M059J (cell line): ENCODE measurements at regions not wholly inside any gene's neighbourhood (a gene's known extent, or its start where the extent isn't known, plus 50 kb on each side); places are given as distances from the start of the nearest gene placed in this dataset.

Experiments
- DNase-seq: peaks from one replicate; pipeline ENCODE4 v3.0.0-alpha.2; 2012; ENCODE audit warnings: low read depth

DNA sequence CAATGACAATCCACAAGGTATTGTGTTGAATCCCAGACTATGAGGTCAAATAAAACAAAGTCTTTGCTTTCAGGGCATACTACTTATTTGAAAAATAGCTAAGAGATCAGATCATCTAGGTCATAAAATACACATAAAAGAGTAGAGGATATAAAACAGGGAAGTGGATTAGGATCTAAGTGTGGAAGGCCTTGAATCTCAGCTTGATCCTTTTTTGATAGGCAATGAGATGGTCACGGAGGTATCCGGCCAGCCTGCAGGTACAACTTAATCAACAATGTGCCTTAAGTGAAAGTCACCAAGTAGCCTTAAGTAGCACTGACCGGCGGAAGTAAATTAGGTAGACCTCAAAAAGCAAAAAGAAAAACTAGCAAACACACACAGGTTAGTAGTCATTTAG is 901.7 kb downstream of the KCNJ2 start:
- peak; percentile 4 for DNase-seq

- DNase-seq, result peak; percentile 99
Measured at GRCh38 chr17:71071837-71072236, 902.5 kb downstream of the KCNJ2 start.

GRCh38 chr17:71080937-71081336 is 911.6 kb downstream of the KCNJ2 start:
- no peak for DNase-seq

GRCh38 chr17:71081666-71082065 is 912.3 kb downstream of the KCNJ2 start:
- no peak for DNase-seq

DNA sequence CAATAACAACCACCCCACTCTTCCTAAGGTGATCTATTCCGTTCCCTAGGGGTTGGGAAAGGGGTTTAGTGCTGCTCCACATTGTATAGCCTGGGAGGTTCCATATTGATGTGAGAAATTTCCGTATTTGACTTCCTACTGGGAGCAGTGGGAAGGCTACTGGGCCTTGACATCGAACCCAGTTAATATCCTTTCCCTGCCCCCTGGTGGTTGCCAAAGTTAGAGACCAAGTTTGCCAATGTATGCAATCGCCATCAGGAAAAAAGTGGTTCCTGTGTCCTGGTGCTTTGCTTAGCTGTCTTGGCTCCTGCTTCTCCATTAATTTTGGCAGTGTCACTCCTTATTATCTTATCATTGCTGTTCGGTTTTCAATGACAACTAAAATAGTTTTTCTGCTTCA is 914.9 kb downstream of the KCNJ2 start:
- peak; percentile 49 for DNase-seq

DNA sequence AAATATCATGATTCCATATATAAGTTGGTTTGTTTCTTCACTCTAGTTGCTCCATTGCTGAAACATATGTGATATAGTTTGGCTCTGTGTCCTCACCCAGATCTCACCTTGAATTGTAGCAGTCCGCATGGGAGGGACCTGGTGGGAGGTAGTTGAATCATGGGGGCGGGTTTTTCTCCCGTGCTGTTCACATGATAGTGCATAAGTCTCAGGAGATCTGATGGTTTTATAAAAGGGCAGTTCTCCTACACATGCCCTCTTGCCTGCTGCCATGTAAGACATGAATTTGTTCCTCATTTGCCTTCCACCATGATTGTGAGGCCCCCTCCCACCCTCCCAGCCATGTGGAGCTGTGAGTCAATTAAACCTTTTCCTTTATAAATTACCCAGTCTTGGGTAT is 915.5 kb downstream of the KCNJ2 start:
- DNase-seq, result no peak

GRCh38 chr17:71085238-71086033 is 916.1 kb downstream of the KCNJ2 start:
- DNase-seq, result peak; percentile 40

DNA sequence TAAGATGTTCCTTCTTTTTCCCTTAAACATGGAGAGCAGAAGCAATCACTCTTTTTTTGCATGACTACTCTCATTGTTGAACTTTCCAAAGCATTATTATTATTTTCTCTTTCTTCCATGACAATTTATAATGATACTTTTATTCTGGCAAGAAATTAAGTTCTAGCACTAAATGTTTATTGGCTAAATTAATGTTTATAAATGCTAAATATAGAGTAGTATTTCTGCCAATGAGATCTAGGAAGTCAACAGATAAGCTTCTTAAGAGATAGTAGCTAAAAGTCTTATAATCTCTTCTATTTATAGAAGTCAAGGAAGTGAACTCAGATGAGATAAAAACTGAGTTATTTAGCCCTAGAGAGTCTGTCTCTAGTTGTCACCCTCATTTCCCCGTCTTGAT is 920.1 kb downstream of the KCNJ2 start:
- no peak for DNase-seq

DNA sequence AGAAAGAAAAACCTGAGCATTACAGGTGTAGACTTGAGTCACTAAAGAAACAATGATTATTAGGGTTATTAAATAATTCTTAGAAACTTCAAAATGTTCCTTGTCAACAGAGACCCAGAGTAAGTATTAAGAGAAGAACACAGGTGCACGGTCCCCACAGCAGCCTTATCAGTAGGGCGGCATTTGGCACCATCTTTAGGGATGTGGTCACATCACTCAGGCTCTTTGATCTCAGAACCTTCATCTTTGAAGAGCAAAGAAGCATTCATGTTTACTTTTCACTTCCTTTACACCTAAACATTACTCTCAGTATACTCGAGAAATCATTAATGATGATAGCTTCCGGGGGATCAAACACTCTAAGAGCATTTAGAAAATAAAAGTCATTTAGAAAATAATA is 928.7 kb downstream of the KCNJ2 start:
- DNase-seq, result no peak

DNA sequence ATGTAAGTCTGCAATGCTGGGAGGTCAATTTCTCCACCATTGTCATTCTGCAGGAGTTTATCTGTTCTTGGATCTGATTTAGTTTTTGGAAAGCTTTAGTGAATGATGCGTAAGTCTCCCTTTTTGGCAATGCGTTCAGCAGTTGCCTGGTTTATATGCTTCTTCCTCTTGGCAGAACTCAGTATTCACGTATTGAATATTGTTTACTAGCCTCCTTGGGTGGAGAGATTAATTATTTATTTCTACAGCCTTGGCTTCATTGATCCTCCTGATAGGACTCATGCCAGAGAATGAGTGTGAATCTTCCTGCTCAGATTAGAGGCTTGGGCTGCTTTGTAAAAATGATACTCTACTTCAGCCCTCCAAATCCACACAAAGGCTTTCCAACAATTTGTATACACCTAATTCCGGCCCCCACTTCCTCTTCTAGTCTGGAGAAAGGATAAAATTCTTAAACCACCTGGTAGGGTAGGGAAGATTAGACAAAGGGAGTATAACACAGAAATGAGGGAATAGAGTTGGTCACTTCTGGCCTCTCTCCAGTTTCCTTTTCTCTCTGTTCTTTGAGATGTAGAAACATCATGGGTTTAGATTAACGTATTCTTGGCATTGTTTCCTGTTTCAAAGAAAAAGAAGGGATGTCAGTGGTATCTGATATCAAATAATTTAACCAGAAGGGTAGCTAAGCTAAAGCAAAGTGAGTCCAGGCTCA is 929.8 kb downstream of the KCNJ2 start:
- no peak for DNase-seq

DNA sequence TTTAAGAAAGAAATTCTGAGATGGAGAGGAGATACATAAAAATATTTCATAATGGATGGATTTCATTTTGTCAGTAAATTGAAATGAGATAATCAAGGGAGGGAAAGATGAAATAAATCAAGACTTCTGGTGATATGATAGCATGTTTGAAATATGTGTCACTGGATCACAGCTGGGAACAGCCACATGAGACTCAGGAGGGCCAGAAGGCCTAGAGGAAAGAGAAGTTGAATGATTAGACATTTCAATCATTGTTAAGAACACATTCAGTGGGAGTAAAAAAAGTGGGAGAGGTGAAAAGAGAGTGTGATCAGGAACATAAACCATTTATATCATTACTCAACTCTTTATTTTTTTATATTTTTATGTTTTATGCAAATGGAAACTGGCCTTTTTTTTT is 933.4 kb downstream of the KCNJ2 start:
- no peak for DNase-seq

GRCh38 chr17:71104225-71104624 is 934.9 kb downstream of the KCNJ2 start:
- no peak for DNase-seq

- DNase-seq, result peak; percentile 11
Measured at GRCh38 chr17:71106056-71106455, 936.7 kb downstream of the KCNJ2 start.

GRCh38 chr17:71107136-71107535 is 937.8 kb downstream of the KCNJ2 start:
- DNase-seq, result no peak

DNA sequence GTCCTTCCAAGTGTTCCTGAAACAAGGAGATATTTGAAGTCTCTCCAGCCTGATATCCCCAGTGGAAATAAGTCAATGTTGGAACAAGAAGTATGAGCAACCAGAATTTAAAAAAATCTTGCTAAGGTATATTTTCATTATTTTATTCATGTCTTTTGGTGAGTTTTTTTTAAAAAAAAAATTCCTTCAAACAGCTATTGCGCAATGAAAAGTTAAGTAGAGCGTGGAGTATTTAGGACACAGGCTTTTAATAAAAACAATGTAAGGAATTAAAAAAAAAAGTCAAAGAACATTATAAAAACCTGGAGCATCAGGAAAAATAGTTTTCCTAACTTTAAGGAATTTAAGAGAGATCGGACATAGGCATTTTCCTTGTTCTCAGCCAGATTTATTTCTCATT is 940.4 kb downstream of the KCNJ2 start:
- DNase-seq, result no peak

DNA sequence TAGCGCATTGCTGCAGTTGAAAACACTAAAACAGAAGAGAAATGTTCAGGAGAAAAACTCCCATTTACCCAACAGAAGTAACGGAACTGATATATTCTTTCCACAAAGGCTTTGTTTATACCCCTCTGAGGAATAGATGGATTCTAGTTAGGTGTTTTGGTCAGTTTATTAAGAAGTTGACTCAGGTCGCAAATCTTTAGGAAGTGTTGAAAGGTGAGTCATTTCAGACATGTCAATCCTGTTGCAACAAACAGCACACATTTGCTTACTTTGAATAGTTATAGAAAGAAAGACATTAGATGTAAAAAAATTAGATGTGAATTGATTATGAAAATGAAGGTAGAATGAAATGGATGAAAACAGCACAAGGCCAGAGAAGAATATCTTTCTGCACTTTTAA is 941.0 kb downstream of the KCNJ2 start:
- peak; percentile 74 for DNase-seq

DNA sequence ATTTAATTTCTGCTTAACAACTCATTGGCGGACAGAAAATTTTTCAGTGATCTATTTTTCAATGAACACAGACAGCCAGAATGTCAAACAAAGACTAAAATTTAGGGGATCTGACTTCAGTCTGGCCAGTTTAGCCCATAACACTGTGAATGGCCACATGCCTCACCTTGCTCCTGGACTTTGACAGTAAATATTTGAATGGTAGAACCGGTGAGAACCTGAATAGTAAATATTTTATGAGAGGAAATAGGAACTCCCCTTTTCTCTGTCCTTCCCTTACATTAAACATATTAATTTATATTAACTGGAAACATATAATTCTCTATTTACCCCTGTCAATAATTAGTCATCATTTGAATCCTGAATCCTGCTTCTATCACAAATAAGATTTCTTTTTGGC is 942.1 kb downstream of the KCNJ2 start:
- DNase-seq, result no peak

- no peak for DNase-seq
Measured at GRCh38 chr17:71111934-71112333, 942.6 kb downstream of the KCNJ2 start.

DNA sequence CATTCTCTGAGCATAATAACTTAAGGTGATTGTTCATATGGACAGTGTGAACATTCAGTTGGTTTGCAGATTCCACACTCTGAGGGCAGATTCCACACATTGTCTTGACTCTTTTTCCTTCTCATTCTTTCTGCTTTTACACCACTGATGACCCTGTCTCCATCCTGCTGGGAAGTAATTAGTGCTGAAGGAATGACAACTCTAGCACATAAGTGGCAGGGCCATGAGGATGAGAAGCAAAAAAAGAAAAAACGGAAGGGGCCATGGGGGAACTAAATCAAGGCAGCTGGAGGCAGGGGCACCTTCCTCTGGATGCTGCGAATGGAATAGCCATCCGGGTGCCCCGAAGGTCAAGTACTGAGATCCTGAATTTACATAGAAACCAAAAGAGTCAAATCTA is 944.0 kb downstream of the KCNJ2 start:
- no peak for DNase-seq

DNA sequence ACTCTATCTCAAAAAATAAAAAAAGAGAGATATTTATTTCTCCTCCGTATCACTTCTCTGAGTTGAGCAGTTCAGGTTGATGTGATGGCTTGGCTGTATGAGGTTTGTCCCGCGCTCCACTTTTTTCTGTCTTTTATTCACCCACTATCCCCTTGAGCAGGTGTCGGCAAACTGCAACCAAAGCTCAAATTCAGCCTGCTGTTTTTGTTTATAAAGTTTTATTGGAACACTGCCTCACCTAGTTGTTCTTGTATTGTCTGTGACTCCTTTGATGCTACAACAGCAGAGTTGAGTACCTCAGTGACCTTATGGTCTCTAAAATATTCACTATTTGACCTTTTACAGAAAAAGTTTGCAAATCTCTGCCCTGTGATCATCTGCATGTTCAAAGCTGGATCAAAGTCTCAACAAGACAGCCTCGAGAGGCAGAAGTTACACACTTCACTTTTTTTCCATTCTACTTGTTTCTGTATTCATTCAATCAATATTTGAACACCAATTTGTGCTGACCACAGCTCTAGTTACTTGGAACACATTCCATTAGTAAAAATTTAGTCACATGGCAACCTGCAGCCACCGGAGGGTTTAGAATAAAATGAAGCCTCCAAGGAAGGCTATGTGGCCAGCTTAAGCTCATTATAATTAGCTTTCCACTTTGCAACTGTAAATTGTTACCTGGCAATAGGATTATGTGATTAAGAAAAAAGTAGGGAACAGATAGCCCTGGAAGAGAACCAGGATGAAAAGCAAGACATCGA is 945.8 kb downstream of the KCNJ2 start:
- no peak for DNase-seq

GRCh38 chr17:71115669-71115972 is 946.3 kb downstream of the KCNJ2 start:
- no peak for DNase-seq

- DNase-seq, result peak; percentile 54
Measured at GRCh38 chr17:71117466-71117865, 948.1 kb downstream of the KCNJ2 start.

DNA sequence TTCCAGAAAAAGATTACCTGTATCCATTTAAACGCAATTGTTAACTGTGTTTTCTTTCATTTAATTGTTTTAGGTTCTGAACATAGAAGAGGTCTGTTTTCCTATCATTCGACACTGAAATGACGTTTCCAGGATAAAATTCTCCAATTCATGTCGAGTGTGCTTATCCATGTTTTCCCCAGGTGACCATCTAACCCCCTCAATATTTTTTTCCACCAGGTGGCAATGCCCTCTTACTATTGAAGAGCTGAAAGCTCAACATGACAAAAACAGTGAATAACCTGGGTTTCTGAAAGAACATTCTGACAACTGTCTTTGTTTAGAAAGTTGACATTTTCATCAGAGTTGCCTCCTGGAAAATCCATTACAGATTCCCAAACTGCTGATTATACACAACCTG is 948.7 kb downstream of the KCNJ2 start:
- peak; percentile 65 for DNase-seq
